ENCODE measurements at regions not wholly inside any gene's neighbourhood (a gene's known extent, or its start where the extent isn't known, plus 50 kb on each side); places are given as distances from the start of the nearest gene placed in this dataset.

GRCh38 chr2:105183555-105184323 lies 57.8 kb upstream of the GPR45 start:
- TF ChIP-seq EZH2 (IDR thresholded peaks at IDR 0.05; ENCODE audit: borderline replicate concordance, low read length) (no peak), CTCF (IDR thresholded peaks at IDR 0.05; ENCODE audit: low read length) (no peak)

Data from OCI-LY1 (cell line).